ENCODE measurements at regions not wholly inside any gene's neighbourhood (a gene's known extent, or its start where the extent isn't known, plus 50 kb on each side); places are given as distances from the start of the nearest gene placed in this dataset.

DNA sequence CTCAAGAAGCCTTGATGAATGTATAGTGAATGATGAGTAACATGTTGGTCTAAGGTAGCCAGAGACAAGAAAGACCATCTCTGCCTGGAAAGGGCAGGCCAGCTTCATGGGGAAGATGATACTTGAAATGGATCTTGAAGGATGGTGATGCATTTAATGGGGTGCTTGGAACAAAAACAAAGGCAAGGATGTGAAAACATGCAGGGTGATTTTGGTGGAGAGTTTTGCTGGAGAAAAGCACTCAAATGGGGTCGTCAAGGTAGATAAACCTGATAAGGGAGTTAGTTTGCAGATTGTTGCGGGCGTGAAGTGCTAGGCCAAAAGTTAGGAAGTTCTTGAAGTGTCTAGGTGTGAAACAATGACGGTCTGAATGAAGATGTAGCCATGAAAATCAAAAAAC, 205.4 kb downstream of the HLX start:
- no peak overlapping the region for H3K4me3 ChIP-seq
- TF ChIP-seq CTCF (IDR thresholded peaks at IDR 0.05): no peak
- H3K9me3 ChIP-seq: no peaks in the 10 kb centered on the region
- H3K4me1 ChIP-seq: no peaks in the 10 kb centered on the region
- intact Hi-C loops (cut with DNase I; ENCODE audit: low total_unique reads): no loop called here
- H3K27me3 ChIP-seq: no peaks in the 10 kb centered on the region
- no peaks in the 10 kb centered on the region for H3K36me3 ChIP-seq
- no peak for DNase-seq
- H3K27ac ChIP-seq: no peak overlapping the region

GRCh38 chr1:221085701-221086375, 206.6 kb downstream of the HLX start:
- Histone ChIP-seq H3K4me1 (no peaks in the 10 kb centered on the region), H3K4me3 (no peak overlapping the region), H3K27ac (no peak overlapping the region), H3K9me3 (no peaks in the 10 kb centered on the region), H3K27me3 (no peaks in the 10 kb centered on the region), H3K36me3 (no peaks in the 10 kb centered on the region)
- intact Hi-C loops (cut with DNase I; ENCODE audit: low total_unique reads): no loop called here
- TF ChIP-seq CTCF (IDR thresholded peaks at IDR 0.05): no peak
- no peak for DNase-seq

DNA sequence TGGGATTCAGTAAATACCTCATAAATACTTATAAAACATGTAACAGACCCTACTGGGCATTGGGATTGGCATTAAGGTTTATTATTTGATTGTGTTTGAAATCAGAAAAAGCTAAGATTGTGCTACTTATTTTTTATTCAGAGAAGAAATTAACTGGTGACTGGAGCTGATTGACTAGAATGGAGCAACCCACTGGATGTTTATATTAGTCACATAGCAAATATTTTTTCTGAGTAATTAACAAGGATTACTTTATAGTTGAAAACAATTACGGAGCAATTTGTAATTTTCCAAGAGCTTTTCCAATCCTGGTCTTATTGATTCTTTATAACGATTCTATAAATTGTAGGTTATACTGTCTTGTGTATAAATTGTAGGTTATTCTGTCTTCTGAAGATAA, 208.7 kb downstream of the HLX start:
- H3K4me1 ChIP-seq: no peaks in the 10 kb centered on the region
- no peak overlapping the region for H3K27ac ChIP-seq
- no peaks in the 10 kb centered on the region for H3K27me3 ChIP-seq
- no peak overlapping the region for H3K4me3 ChIP-seq
- H3K9me3 ChIP-seq: no peaks in the 10 kb centered on the region
- H3K36me3 ChIP-seq: no peaks in the 10 kb centered on the region
- no peak for DNase-seq
- no peak for TF ChIP-seq CTCF (IDR thresholded peaks at IDR 0.05)
- intact Hi-C loops (cut with DNase I; ENCODE audit: low total_unique reads): no loop called here

DNA sequence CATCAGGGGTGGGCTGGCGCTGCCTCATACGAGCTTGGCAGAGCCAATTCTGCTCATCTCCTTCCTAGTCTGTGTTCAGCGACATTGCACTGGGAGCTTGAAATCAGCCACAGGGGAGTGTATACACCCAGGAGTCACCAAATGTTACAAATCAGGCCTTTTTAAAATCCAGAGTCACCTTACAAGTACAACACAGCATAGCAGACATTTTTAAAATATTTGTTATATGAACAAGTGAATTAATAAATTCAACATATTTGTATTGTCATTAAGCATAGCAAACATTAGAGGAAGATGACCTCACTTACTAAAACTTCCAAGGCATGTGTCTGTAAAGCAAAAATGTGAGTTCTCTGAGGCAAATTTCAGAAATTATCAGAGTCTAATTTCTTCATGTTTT, 210.0 kb downstream of the HLX start:
- no peaks in the 10 kb centered on the region for H3K27me3 ChIP-seq
- TF ChIP-seq CTCF (IDR thresholded peaks at IDR 0.05): no peak
- H3K4me3 ChIP-seq: no peak overlapping the region
- no peaks in the 10 kb centered on the region for H3K9me3 ChIP-seq
- no peaks in the 10 kb centered on the region for H3K36me3 ChIP-seq
- H3K27ac ChIP-seq: no peak overlapping the region
- DNase-seq: no peak
- intact Hi-C loops (cut with DNase I; ENCODE audit: low total_unique reads): no loop called here
- no peaks in the 10 kb centered on the region for H3K4me1 ChIP-seq

GRCh38 chr1:221089803-221090202, 210.6 kb downstream of the HLX start:
- Histone ChIP-seq H3K9me3 (no peaks in the 10 kb centered on the region), H3K4me1 (no peaks in the 10 kb centered on the region), H3K27me3 (no peaks in the 10 kb centered on the region), H3K27ac (no peak overlapping the region), H3K4me3 (no peak overlapping the region), H3K36me3 (no peaks in the 10 kb centered on the region)
- TF ChIP-seq CTCF (IDR thresholded peaks at IDR 0.05): no peak
- no peak for DNase-seq
- intact Hi-C loops (cut with DNase I; ENCODE audit: low total_unique reads): no loop called here
